ENCODE measurements at regions not wholly inside any gene's neighbourhood (a gene's known extent, or its start where the extent isn't known, plus 50 kb on each side); places are given as distances from the start of the nearest gene placed in this dataset.
A peak's percentile ranks its signal among the peaks of the same experiment; 100 is the strongest.

GRCh38 chr16:77660311-77660710 lies 62.0 kb upstream of the NUDT7 start:
- Histone ChIP-seq H3K4me3 (ENCODE audit: extremely low read depth in 1 of 4, insufficient read depth in 2 of 4, low read depth in 3 of 4, low read length in 4 of 4) (no peak overlapping the region), H3K36me3 (ENCODE audit: control insufficient read depth in 2 of 4, insufficient read depth in 4 of 4, low read length in 3 of 4) (no peaks in the 10 kb centered on the region), H4K5ac (ENCODE audit: insufficient read length, low read depth, low read length) (no peak overlapping the region), H3K4me1 (replicated peaks in 1 of 4; ENCODE audit: control insufficient read depth in 3 of 4, insufficient read depth in 4 of 4, low read length in 3 of 4) (no peaks in the 10 kb centered on the region), H4K8ac (ENCODE audit: extremely low read depth, insufficient read depth, low read length) (no peak overlapping the region), H2BK5ac (ENCODE audit: low read depth, low read length) (no peak overlapping the region), H2AK5ac (ENCODE audit: low read depth, low read length) (no peak overlapping the region), H2BK12ac (ENCODE audit: low read depth, low read length) (no peak overlapping the region), H3K4me2 (ENCODE audit: insufficient read depth in 1 of 2, low read depth in 2 of 2, low read length in 2 of 2) (no peak overlapping the region), H3K9ac (replicated peaks in 1 of 4; ENCODE audit: extremely low read depth in 1 of 4, low read depth in 3 of 4, low read length in 3 of 4) (no peak overlapping the region), H2BK15ac (ENCODE audit: low read length) (no peak overlapping the region), H3K79me1 (ENCODE audit: low read depth, low read length) (no peaks in the 10 kb centered on the region), H3K14ac (ENCODE audit: insufficient read length) (no peak overlapping the region), H3K79me2 (ENCODE audit: control insufficient read depth in 1 of 2, insufficient read depth in 2 of 2, low read length in 2 of 2) (no peaks in the 10 kb centered on the region), H3K27me3 (replicated peaks in 1 of 4; ENCODE audit: control insufficient read depth in 3 of 4, extremely low read depth in 1 of 4, insufficient read depth in 3 of 4, low read length in 3 of 4) (no peaks in the 10 kb centered on the region), H3K23ac (ENCODE audit: insufficient read length) (no peak overlapping the region), H4K20me1 (replicated peaks in 1 of 2; ENCODE audit: control insufficient read depth in 1 of 2, insufficient read depth in 2 of 2, low read length in 2 of 2) (no peaks in the 10 kb centered on the region), H3K56ac (replicated peaks; ENCODE audit: insufficient read length, low read depth, low read length) (no peak overlapping the region), H2BK20ac (ENCODE audit: low read length) (no peak overlapping the region), H2AFZ (ENCODE audit: low read length) (peak overlapping the region; percentile 91), H3K4ac (replicated peaks; ENCODE audit: insufficient read length, low read depth, low read length) (no peak overlapping the region), H3K9me3 (ENCODE audit: insufficient read depth in 2 of 2, low read depth in 1 of 2, low read length in 1 of 2) (no peaks in the 10 kb centered on the region), H3K23me2 (ENCODE audit: low read depth, low read length) (no peaks in the 10 kb centered on the region), H4K91ac (replicated peaks; ENCODE audit: insufficient read length, low read length) (no peak overlapping the region), H2BK120ac (replicated peaks; ENCODE audit: low read depth, low read length) (no peak overlapping the region), H3K18ac (ENCODE audit: extremely low read depth, low read length) (no peak overlapping the region), H3K27ac (ENCODE audit: low read depth, low read length) (no peak overlapping the region)
- DNase-seq (ENCODE audit: low read depth in 1 of 2, low spot score in 2 of 2) (peak in 1 of 2 experiments; percentile 49), FAIRE-seq (peak; percentile 65)
- 73% methylated on average over 12 of the region's 12 CpGs; no CpG with 5 or more reads in 1 of the 2 experiments for WGBS, 2 experiments (ENCODE audit: extremely low coverage in 1 of 2, insufficient coverage in 1 of 2, insufficient read length in 1 of 2, insufficient replicate concordance in 2 of 2, low coverage in 1 of 2, low lambda C conversion rate in 2 of 2, missing lambda C conversion rate in 1 of 2)
- POLR2A ChIA-PET (ENCODE audit: partially characterized antibody), result no interaction called here
- TF ChIP-seq RAD21 (IDR thresholded peaks at IDR 0.05 in 1 of 2, conservative IDR thresholded peaks at IDR 0.05 in 1 of 2; ENCODE audit: low read depth in 2 of 2, low read length in 2 of 2) (peak; percentile 66 to 73), CTCF (IDR thresholded peaks at IDR 0.05; ENCODE audit: control extremely low read depth in 1 of 3, insufficient read depth in 1 of 3, low read depth in 1 of 3, low read length in 3 of 3) (peak in 2 of 3 experiments; percentile 58 to 60; a peak in 3 of 4 replicates), CHD1 (IDR thresholded peaks at IDR 0.05; ENCODE audit: low read depth, low read length) (no peak)
- CTCF ChIA-PET (ENCODE audit: partially characterized antibody), result interaction anchor here (0.6 to 4.1 kb wide), 40 partner anchors 11 to 1723 kb away, joined by 3 to 48 read pairs (median 4); no protein-coding TSS in a partner anchor

Measured in H1 (cell line).